ENCODE measurements at regions not wholly inside any gene's neighbourhood (a gene's known extent, or its start where the extent isn't known, plus 50 kb on each side); places are given as distances from the start of the nearest gene placed in this dataset.

DNA sequence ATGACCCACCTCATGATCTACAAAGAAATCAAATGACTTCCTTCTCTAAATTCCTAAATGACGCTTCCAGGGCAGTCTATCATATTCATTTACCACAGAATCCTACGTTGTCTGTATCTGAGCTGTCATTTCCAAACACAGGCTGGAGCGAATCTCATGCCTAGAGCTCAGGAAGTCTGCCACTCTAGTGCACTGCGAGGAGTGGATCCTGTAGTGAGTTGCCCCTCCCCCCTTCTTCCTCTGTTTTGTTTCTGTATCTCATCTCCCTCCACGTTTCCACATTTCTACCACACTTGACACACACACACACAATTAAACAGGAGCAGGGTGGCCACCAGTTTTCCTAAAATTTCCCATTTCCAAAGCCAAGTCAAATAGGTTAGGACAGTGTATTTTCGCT lies 415.4 kb upstream of the PRICKLE1 start:
- ChIA-PET CTCF (interaction anchor here (2.4 kb wide), 1 partner anchor 13 kb away, joined by 6 read pairs; no protein-coding TSS in a partner anchor), RAD21 (ENCODE audit: unreplicated experiment) (no interaction called here), SMC1A (ENCODE audit: uncharacterized antibody, unreplicated experiment) (interaction anchor here (1.2 to 1.6 kb wide), 2 partner anchors 11 to 110 kb away, joined by 3 read pairs; no protein-coding TSS in a partner anchor), POLR2A (no interaction called here)
- H3K4me3 ChIP-seq = no peak overlapping the region
- 0% methylated on average over 6 of the region's 6 CpGs for WGBS (ENCODE audit: insufficient coverage, insufficient replicate concordance, low lambda C conversion rate, missing lambda C conversion rate)
- H3K27me3 ChIP-seq (replicated peaks in 1 of 2; ENCODE audit: control insufficient read depth in 2 of 2, insufficient read depth in 2 of 2, low read length in 1 of 2) = no peaks in the 10 kb centered on the region
- no peak overlapping the region for H3K27ac ChIP-seq (ENCODE audit: control insufficient read depth, insufficient read depth)
- FAIRE-seq (no peak), DNase-seq (ENCODE audit: low read depth, low spot score) (no peak), ATAC-seq (no peak)
- intact Hi-C loops (cut with micrococcal nuclease; ENCODE audit: unreplicated experiment) (no loop called here), in situ Hi-C loops (cut with MboI) (no loop called here)
- no peak overlapping the region for H3K4me2 ChIP-seq (ENCODE audit: control insufficient read depth, insufficient read depth)
- no peaks in the 10 kb centered on the region for H4K20me1 ChIP-seq (ENCODE audit: control insufficient read depth, insufficient read depth)
- BruUV-seq (replicated peaks) = no TSS peak
- no peak overlapping the region for H3K9ac ChIP-seq (ENCODE audit: control insufficient read depth, insufficient read depth, low read length)
- no peaks in the 10 kb centered on the region for H3K9me3 ChIP-seq (replicated peaks; ENCODE audit: control insufficient read depth, insufficient read depth, low read length)
- TF ChIP-seq POU2F2 (IDR thresholded peaks at IDR 0.05; ENCODE audit: borderline replicate concordance, low read depth, low read length) = no peak
- no peak for TF ChIP-seq PRDM15 (CRISPR knock-in tag; IDR thresholded peaks at IDR 0.05)
- TF ChIP-seq JUNB (IDR thresholded peaks at IDR 0.05) = no peak
- TF ChIP-seq SIX5 (IDR thresholded peaks at IDR 0.05; ENCODE audit: low read depth, low read length, severe bottlenecking) = no peak
- no peak for TF ChIP-seq SIN3A (IDR thresholded peaks at IDR 0.05; ENCODE audit: low read depth, low read length)
- TF ChIP-seq ZNF274 (IDR thresholded peaks at IDR 0.05; ENCODE audit: insufficient read depth, insufficient read length) = no peak
- TF ChIP-seq TCF12 (IDR thresholded peaks at IDR 0.05; ENCODE audit: low read depth, low read length) = no peak
- TF ChIP-seq CREM (IDR thresholded peaks at IDR 0.05; ENCODE audit: low read depth) = no peak
- TF ChIP-seq IRF4 (IDR thresholded peaks at IDR 0.05; ENCODE audit: low read depth, low read length) = no peak
- TF ChIP-seq RFX5 (IDR thresholded peaks at IDR 0.05; ENCODE audit: low read depth, low read length) = no peak
- no peak for TF ChIP-seq ELK1 (IDR thresholded peaks at IDR 0.05; ENCODE audit: low read depth, low read length)
- TF ChIP-seq, protein P1, sequence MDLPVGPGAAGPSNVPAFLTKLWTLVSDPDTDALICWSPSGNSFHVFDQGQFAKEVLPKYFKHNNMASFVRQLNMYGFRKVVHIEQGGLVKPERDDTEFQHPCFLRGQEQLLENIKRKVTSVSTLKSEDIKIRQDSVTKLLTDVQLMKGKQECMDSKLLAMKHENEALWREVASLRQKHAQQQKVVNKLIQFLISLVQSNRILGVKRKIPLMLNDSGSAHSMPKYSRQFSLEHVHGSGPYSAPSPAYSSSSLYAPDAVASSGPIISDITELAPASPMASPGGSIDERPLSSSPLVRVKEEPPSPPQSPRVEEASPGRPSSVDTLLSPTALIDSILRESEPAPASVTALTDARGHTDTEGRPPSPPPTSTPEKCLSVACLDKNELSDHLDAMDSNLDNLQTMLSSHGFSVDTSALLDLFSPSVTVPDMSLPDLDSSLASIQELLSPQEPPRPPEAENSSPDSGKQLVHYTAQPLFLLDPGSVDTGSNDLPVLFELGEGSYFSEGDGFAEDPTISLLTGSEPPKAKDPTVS (IDR thresholded peaks at IDR 0.05; ENCODE audit: low read depth, low read length) = no peak
- H3K36me3 ChIP-seq (ENCODE audit: control insufficient read depth in 2 of 2, insufficient read depth in 2 of 2, low read length in 1 of 2) = no peaks in the 10 kb centered on the region
- no peaks in the 10 kb centered on the region for H3K79me2 ChIP-seq (ENCODE audit: control insufficient read depth, insufficient read depth, low read length)
- H2AFZ ChIP-seq (ENCODE audit: control insufficient read depth, low read depth, low read length) = no peak overlapping the region
- no peaks in the 10 kb centered on the region for H3K4me1 ChIP-seq (ENCODE audit: control insufficient read depth, insufficient read depth, low read length)

Measured in GM12878 (cell line).